H1 (cell line): ENCODE measurements at regions not wholly inside any gene's neighbourhood (a gene's known extent, or its start where the extent isn't known, plus 50 kb on each side); places are given as distances from the start of the nearest gene placed in this dataset.
"Not testable (repeated sequence)": the region's sequence is repeated elsewhere in the genome, so short reads cannot be mapped to it uniquely, and the experiment has no call there.

Experiments used
- CTCF ChIA-PET: fragments of 300-600 bp; sonication (Branson Sonifier 250); formaldehyde crosslinking; loops from one replicate; lab custom pipeline; 2021; ENCODE audit not compliant: partially characterized antibody; lab: Charles Lee
- POLR2A ChIA-PET: fragments of 300-600 bp; sonication (Branson Sonifier 250); formaldehyde crosslinking; loops from one replicate; lab custom pipeline; 2021; ENCODE audit warnings: inconsistent platforms; ENCODE audit not compliant: partially characterized antibody; lab: Charles Lee
- DNase-seq, 2 experiments: peaks; one replicate each; pipeline versions ENCODE4 v3.0.0 to v3.0.0-alpha.2; 2010 to 2022; ENCODE audit warnings: low spot score in 2 of 2, low read depth in 1 of 2, mixed read lengths in 1 of 2
- FAIRE-seq: peaks from 2 replicates; lab custom pipeline; 2011; peaks lifted over from hg19 to GRCh38; lab: Jason Lieb, UNC
- H2AFZ ChIP-seq: 2 replicates; pipeline ENCODE4 v1.8.1; 2012; ENCODE audit warnings: low read length, inconsistent platforms
- H2AK5ac ChIP-seq: 2 replicates; pipeline ENCODE4 v1.6.1; 2013; ENCODE audit warnings: low read depth, low read length
- H2BK120ac ChIP-seq: replicated peaks from 2 replicates; pipeline ENCODE3; 2013; ENCODE audit warnings: low read depth, low read length, inconsistent platforms
- H2BK12ac ChIP-seq: 2 replicates; pipeline ENCODE4 v1.6.1; 2013; ENCODE audit warnings: low read depth, low read length
- H2BK15ac ChIP-seq: 2 replicates; pipeline ENCODE4 v1.6.1; 2013; ENCODE audit warnings: low read length
- H2BK20ac ChIP-seq: 2 replicates; pipeline ENCODE4 v1.6.1; 2013; ENCODE audit warnings: low read length
- H2BK5ac ChIP-seq: 2 replicates; pipeline ENCODE4 v1.6.1; 2013; ENCODE audit warnings: low read depth, low read length
- H3K14ac ChIP-seq: 2 replicates; pipeline ENCODE4 v1.6.1; 2013; ENCODE audit warnings: inconsistent platforms; ENCODE audit not compliant: insufficient read length
- H3K18ac ChIP-seq: 2 replicates; pipeline ENCODE4 v1.6.1; 2013; ENCODE audit warnings: low read length; ENCODE audit errors: extremely low read depth
- H3K23ac ChIP-seq: 2 replicates; pipeline ENCODE4 v1.6.1; 2013; ENCODE audit warnings: inconsistent platforms; ENCODE audit not compliant: insufficient read length
- H3K23me2 ChIP-seq: 2 replicates; pipeline ENCODE4 v1.6.1; 2013; ENCODE audit warnings: low read depth, low read length
- H3K27ac ChIP-seq: 2 replicates; pipeline ENCODE4 v1.6.1; 2011; ENCODE audit warnings: low read depth, low read length, inconsistent platforms
- H3K27me3 ChIP-seq, 4 experiments: replicated peaks in 1 of 4; 1 replicate in 1 of 4; 2 replicates in 3 of 4; pipeline versions ENCODE4 v1.6.1 to v1.8.1; 2011 to 2013; ENCODE audit warnings: low read length in 3 of 4, mild to moderate bottlenecking in 3 of 4, inconsistent platforms in 2 of 4, mixed read lengths in 2 of 4, moderate library complexity in 1 of 4; ENCODE audit not compliant: control insufficient read depth in 3 of 4, insufficient read depth in 3 of 4; ENCODE audit errors: extremely low read depth in 1 of 4
- H3K36me3 ChIP-seq, 4 experiments: 2 replicates each; pipeline versions ENCODE4 v1.6.1 to v1.8.1; 2011 to 2013; ENCODE audit warnings: mild to moderate bottlenecking in 4 of 4, low read length in 3 of 4, moderate library complexity in 2 of 4, control low read depth in 1 of 4, inconsistent platforms in 1 of 4; ENCODE audit not compliant: insufficient read depth in 4 of 4, control insufficient read depth in 2 of 4
- H3K4ac ChIP-seq: replicated peaks from 2 replicates; pipeline ENCODE3; 2013; ENCODE audit warnings: low read length, low read depth, mixed read lengths, inconsistent platforms; ENCODE audit not compliant: insufficient read length
- H3K4me1 ChIP-seq, 4 experiments: replicated peaks in 1 of 4; 1 replicate in 1 of 4; 2 replicates in 3 of 4; pipeline versions ENCODE4 v1.6.1 to v1.8.1; 2011 to 2013; ENCODE audit warnings: low read length in 3 of 4, inconsistent platforms in 2 of 4, mixed read lengths in 1 of 4; ENCODE audit not compliant: insufficient read depth in 4 of 4, control insufficient read depth in 3 of 4
- H3K4me2 ChIP-seq, 2 experiments: 2 replicates each; pipeline versions ENCODE4 v1.6.1 to v1.8.1; 2011 to 2013; ENCODE audit warnings: low read depth in 2 of 2, low read length in 2 of 2, control low read depth in 1 of 2, inconsistent platforms in 1 of 2, mild to moderate bottlenecking in 1 of 2; ENCODE audit not compliant: insufficient read depth in 1 of 2
- H3K4me3 ChIP-seq, 4 experiments: fragments of 200-600, 300-600 bp in 1 of 4; sonication (generic), shearing (Covaris generic), sonication (Bioruptor Twin) in 1 of 4; 2 replicates each; pipeline versions ENCODE4 v1.5.1 to v1.8.1; 2011 to 2016; ENCODE audit warnings: low read length in 4 of 4, low read depth in 3 of 4, control low read depth in 2 of 4, inconsistent platforms in 2 of 4, mild to moderate bottlenecking in 2 of 4, mixed read lengths in 1 of 4, moderate library complexity in 1 of 4; ENCODE audit not compliant: insufficient read depth in 2 of 4; ENCODE audit errors: extremely low read depth in 1 of 4
- H3K56ac ChIP-seq: replicated peaks from 2 replicates; pipeline ENCODE3; 2013; ENCODE audit warnings: low read depth, mild to moderate bottlenecking, mixed read lengths, low read length, inconsistent platforms; ENCODE audit not compliant: insufficient read length
- H3K79me1 ChIP-seq: 2 replicates; pipeline ENCODE4 v1.6.1; 2013; ENCODE audit warnings: low read depth, low read length, control low read depth
- H3K79me2 ChIP-seq, 2 experiments: 2 replicates each; pipeline versions ENCODE4 v1.6.1 to v1.8.1; 2012 to 2013; ENCODE audit warnings: low read length in 2 of 2, mild to moderate bottlenecking in 2 of 2, inconsistent platforms in 1 of 2; ENCODE audit not compliant: insufficient read depth in 2 of 2, control insufficient read depth in 1 of 2
- H3K9ac ChIP-seq, 4 experiments: replicated peaks in 1 of 4; 1 replicate in 1 of 4; 2 replicates in 3 of 4; pipeline versions ENCODE4 v1.6.1 to v1.8.1; 2011 to 2013; ENCODE audit warnings: low read depth in 3 of 4, low read length in 3 of 4, control low read depth in 2 of 4, mild to moderate bottlenecking in 2 of 4, moderate library complexity in 2 of 4, inconsistent platforms in 1 of 4; ENCODE audit errors: extremely low read depth in 1 of 4
- H3K9me3 ChIP-seq, 2 experiments: 2 replicates each; pipeline versions ENCODE4 v1.6.1 to v1.8.1; 2012 to 2013; ENCODE audit warnings: mild to moderate bottlenecking in 2 of 2, moderate library complexity in 2 of 2, control low read depth in 1 of 2, inconsistent platforms in 1 of 2, low read depth in 1 of 2, low read length in 1 of 2, mixed read lengths in 1 of 2; ENCODE audit not compliant: insufficient read depth in 2 of 2
- H4K20me1 ChIP-seq, 2 experiments: replicated peaks in 1 of 2; 2 replicates each; pipeline versions ENCODE3 to v1.8.1; 2011 to 2013; ENCODE audit warnings: inconsistent platforms in 2 of 2, low read length in 2 of 2, mild to moderate bottlenecking in 1 of 2; ENCODE audit not compliant: insufficient read depth in 2 of 2, control insufficient read depth in 1 of 2
- H4K5ac ChIP-seq: 2 replicates; pipeline ENCODE4 v1.6.1; 2013; ENCODE audit warnings: low read length, low read depth, mixed read lengths, inconsistent platforms; ENCODE audit not compliant: insufficient read length
- H4K8ac ChIP-seq: 2 replicates; pipeline ENCODE4 v1.8.0; 2013; ENCODE audit warnings: mild to moderate bottlenecking, moderate library complexity, low read length, inconsistent platforms; ENCODE audit not compliant: insufficient read depth; ENCODE audit errors: extremely low read depth
- H4K91ac ChIP-seq: replicated peaks from 2 replicates; pipeline ENCODE3; 2013; ENCODE audit warnings: low read length, mixed read lengths, inconsistent platforms; ENCODE audit not compliant: insufficient read length
- WGBS, 2 experiments: shearing (Covaris generic) in 1 of 2; methylation state at CpG; one replicate each; pipeline versions ENCODE4 v1.1.6 to v1.1.7; 2013 to 2015; ENCODE audit warnings: low lambda C conversion rate in 2 of 2, mixed read lengths in 2 of 2, inconsistent platforms in 1 of 2, low coverage in 1 of 2, missing lambda C conversion rate in 1 of 2; ENCODE audit not compliant: insufficient replicate concordance in 2 of 2, insufficient coverage in 1 of 2, insufficient read length in 1 of 2; ENCODE audit errors: extremely low coverage in 1 of 2, missing lambda C conversion rate in 1 of 2; 5-methylcytosine and 5-hydroxymethylcytosine counted together

GRCh38 chrX:122224137-122224536, 959.9 kb upstream of the GRIA3 start:
- H3K79me2 ChIP-seq = peaks cover 0 to 56% of the 10 kb centered on the region in 2 experiments; a peak in 3 of 4 replicates
- H2BK5ac ChIP-seq, H4K20me1 ChIP-seq, H4K8ac ChIP-seq, H4K5ac ChIP-seq, H3K18ac ChIP-seq, CTCF ChIA-PET, H3K9me3 ChIP-seq, H2BK12ac ChIP-seq, H4K91ac ChIP-seq, H3K23ac ChIP-seq, H3K4me1 ChIP-seq, H2BK120ac ChIP-seq, H3K23me2 ChIP-seq, H3K27ac ChIP-seq, FAIRE-seq, H3K27me3 ChIP-seq, H2AFZ ChIP-seq, H2AK5ac ChIP-seq, H3K79me1 ChIP-seq, H2BK20ac ChIP-seq, H3K14ac ChIP-seq, H3K4ac ChIP-seq, H2BK15ac ChIP-seq, DNase-seq, H3K56ac ChIP-seq: not testable (repeated sequence)
- peaks cover 4 to 27% (median 15%) of the 10 kb centered on the region in 4 experiments for H3K36me3 ChIP-seq
- 15% methylated on average over 3 of the region's 9 CpGs; no CpG with 5 or more reads in 1 of the 2 experiments for WGBS, 2 experiments
- H3K9ac ChIP-seq = peak overlapping the region in 1 of 4 experiments; percentile 54; a peak in 2 of 7 replicates
- peak overlapping the region in 1 of 2 experiments; percentile 58; a peak in 2 of 4 replicates for H3K4me2 ChIP-seq
- H3K4me3 ChIP-seq = peak overlapping the region; percentile 29 to 56 (median 44)
- POLR2A ChIA-PET = interaction anchor here (3.2 kb wide), 1 partner anchor 11 kb away, joined by 10 read pairs; no protein-coding TSS in a partner anchor
